ENCODE measurements at regions not wholly inside any gene's neighbourhood (a gene's known extent, or its start where the extent isn't known, plus 50 kb on each side); places are given as distances from the start of the nearest gene placed in this dataset.

GRCh38 chr1:170410401-170411166 lies 121.4 kb upstream of the GORAB start:
- TF ChIP-seq, protein P1, sequence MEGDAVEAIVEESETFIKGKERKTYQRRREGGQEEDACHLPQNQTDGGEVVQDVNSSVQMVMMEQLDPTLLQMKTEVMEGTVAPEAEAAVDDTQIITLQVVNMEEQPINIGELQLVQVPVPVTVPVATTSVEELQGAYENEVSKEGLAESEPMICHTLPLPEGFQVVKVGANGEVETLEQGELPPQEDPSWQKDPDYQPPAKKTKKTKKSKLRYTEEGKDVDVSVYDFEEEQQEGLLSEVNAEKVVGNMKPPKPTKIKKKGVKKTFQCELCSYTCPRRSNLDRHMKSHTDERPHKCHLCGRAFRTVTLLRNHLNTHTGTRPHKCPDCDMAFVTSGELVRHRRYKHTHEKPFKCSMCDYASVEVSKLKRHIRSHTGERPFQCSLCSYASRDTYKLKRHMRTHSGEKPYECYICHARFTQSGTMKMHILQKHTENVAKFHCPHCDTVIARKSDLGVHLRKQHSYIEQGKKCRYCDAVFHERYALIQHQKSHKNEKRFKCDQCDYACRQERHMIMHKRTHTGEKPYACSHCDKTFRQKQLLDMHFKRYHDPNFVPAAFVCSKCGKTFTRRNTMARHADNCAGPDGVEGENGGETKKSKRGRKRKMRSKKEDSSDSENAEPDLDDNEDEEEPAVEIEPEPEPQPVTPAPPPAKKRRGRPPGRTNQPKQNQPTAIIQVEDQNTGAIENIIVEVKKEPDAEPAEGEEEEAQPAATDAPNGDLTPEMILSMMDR (IDR thresholded peaks at IDR 0.05): no peak
- TF ChIP-seq EZH2 (IDR thresholded peaks at IDR 0.05): no peak
- TF ChIP-seq EZH2phosphoT487 (IDR thresholded peaks at IDR 0.05): no peak
